Ishikawa (cell line): ENCODE measurements at regions not wholly inside any gene's neighbourhood (a gene's known extent, or its start where the extent isn't known, plus 50 kb on each side); places are given as distances from the start of the nearest gene placed in this dataset.

ENCODE experiments used
- CEBPB ChIP-seq: IDR thresholded peaks from 2 replicates; pipeline ENCODE4 v1.6.1; 2012
- CREB1 ChIP-seq: IDR thresholded peaks from 2 replicates; pipeline ENCODE4 v1.6.1; 2012; ENCODE audit warnings: low read depth
- EP300 ChIP-seq: IDR thresholded peaks from 2 replicates; pipeline ENCODE4 v1.6.1; 2012; ENCODE audit warnings: borderline replicate concordance
- FOXM1 ChIP-seq: IDR thresholded peaks from 2 replicates; pipeline ENCODE4 v1.6.1; 2012; ENCODE audit warnings: low read depth, borderline replicate concordance
- RAD21 ChIP-seq: IDR thresholded peaks from 2 replicates; pipeline ENCODE4 v1.6.1; 2012; ENCODE audit warnings: low read depth
- TAF1 ChIP-seq: IDR thresholded peaks from 2 replicates; pipeline ENCODE4 v1.6.1; 2012; ENCODE audit warnings: low read depth, mild to moderate bottlenecking
- TEAD4 ChIP-seq: IDR thresholded peaks from 2 replicates; pipeline ENCODE4 v1.6.1; 2012
- YY1 ChIP-seq: IDR thresholded peaks from 2 replicates; pipeline ENCODE4 v1.6.1; 2012; ENCODE audit warnings: low read depth
- TF ChIP-seq, protein P1 (sequence below): IDR thresholded peaks from 2 replicates; pipeline ENCODE4 v1.6.1; 2012

DNA sequence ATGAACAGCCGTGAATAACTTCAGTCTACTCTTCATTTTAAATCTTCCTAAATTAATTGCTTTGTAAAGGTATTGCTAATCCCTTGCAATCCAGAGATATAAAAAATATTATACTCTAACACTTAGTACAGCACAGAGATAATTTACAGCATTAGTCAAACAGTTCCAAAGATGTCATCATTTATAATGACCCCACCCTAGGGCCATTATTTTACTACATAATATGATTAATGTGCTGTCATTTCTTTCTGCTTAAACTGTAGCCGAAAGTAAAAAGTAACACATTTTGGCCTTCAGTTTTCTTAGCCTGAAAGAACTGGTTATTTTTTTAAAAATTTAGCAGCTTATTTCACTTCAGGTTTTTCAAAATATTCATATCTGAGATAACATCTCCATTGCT lies 256.3 kb upstream of the RFC3 start:
- TF ChIP-seq CEBPB (no peak), TAF1 (no peak), TEAD4 (no peak), RAD21 (no peak), EP300 (no peak), CREB1 (no peak), FOXM1 (no peak), YY1 (no peak)
- TF ChIP-seq, protein P1, sequence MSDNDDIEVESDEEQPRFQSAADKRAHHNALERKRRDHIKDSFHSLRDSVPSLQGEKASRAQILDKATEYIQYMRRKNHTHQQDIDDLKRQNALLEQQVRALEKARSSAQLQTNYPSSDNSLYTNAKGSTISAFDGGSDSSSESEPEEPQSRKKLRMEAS = no peak
